GM19395 (cell line): ENCODE measurements at regions not wholly inside any gene's neighbourhood (a gene's known extent, or its start where the extent isn't known, plus 50 kb on each side); places are given as distances from the start of the nearest gene placed in this dataset.
"Not testable (repeated sequence)": the region's sequence is repeated elsewhere in the genome, so short reads cannot be mapped to it uniquely, and the experiment has no call there.

Source experiments
- ATAC-seq: cut with Tn5 transposase; IDR thresholded peaks from one replicate; pipeline ENCODE4 v1.9.1; 2021; ENCODE audit warnings: mild to moderate bottlenecking, moderate library complexity; ENCODE audit not compliant: unreplicated experiment

- no peak for ATAC-seq
These were observed 420.5 kb upstream of the KLF12 start for GRCh38 chr13:74554569-74555275.

GRCh38 chr13:74550039-74550438, 415.8 kb upstream of the KLF12 start:
- no peak for ATAC-seq

GRCh38 chr13:74536649-74537048, 402.4 kb upstream of the KLF12 start:
- ATAC-seq = not testable (repeated sequence)

- no peak for ATAC-seq
These were observed 399.0 kb upstream of the KLF12 start for GRCh38 chr13:74533226-74533625.

- ATAC-seq = no peak
These were observed 395.8 kb upstream of the KLF12 start for GRCh38 chr13:74530011-74530410.

GRCh38 chr13:74528734-74529513, 394.7 kb upstream of the KLF12 start:
- no peak for ATAC-seq

GRCh38 chr13:74523057-74523456, 388.9 kb upstream of the KLF12 start:
- ATAC-seq = no peak

DNA sequence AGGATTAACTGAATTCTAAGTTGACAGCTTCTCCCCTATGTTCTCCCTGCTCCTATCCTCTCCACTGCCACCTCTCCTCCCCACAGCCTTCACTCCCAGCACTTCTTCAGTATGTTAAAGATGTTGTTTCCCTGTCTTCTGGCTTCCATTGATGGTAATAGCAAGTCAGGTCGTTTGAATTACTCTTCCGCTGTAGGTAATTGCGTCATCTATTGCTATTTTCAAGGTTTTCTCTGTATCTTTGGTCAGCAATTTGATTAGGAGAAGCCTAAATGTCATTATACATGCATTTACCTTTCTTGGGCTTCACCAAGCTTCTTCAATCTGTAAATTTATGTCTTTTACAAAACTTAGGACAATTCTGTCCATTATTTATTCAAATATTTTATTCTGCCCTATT, 377.3 kb upstream of the KLF12 start:
- no peak for ATAC-seq

DNA sequence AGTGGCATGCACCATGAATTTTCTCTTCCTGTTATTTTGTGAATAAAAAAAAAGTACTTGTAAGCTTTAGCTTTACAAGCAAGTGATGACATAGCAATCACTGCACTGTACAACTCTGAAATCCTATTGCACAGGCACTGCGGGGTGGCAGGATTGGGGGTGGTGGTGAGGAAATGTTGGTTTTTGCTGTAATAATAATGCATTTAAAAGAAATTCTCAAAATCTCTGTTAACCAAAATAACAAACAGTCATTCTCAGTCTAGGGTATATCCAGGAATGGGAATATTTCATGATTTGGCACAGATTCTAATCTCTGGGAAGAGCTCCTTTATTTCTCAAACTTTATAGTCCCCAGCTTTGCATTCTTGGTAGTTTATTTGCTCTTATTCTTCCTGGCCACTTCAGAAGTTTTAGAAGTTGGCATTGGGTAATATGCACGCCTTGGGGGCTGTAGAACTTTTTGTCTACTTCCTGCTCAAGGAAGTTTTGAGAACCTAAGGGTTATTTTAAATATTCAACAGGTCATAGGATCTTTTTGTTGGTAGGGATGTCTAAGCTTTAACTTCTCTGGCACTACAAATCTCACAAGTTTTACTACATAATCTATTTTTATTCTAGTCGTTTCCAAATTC, 353.0 kb upstream of the KLF12 start:
- no peak for ATAC-seq

DNA sequence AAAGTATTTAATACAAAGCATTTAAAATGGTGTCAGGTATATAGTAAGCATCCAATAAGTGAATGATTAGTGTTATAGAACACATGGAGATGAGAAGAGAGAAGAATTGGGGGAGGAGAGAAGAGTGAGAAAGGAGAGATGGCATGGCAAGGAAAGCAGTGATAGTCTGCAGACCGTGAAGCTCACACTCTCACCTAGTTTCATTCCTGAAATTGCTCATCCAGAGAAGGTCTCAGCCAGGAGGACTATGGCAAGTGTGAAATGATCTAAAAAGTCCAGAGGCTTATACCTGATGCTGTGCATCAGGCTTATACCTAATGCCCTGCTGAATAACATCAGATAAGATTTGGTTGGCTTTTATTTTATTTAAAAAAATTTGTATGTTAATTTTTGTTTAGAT, 351.6 kb upstream of the KLF12 start:
- no peak for ATAC-seq

DNA sequence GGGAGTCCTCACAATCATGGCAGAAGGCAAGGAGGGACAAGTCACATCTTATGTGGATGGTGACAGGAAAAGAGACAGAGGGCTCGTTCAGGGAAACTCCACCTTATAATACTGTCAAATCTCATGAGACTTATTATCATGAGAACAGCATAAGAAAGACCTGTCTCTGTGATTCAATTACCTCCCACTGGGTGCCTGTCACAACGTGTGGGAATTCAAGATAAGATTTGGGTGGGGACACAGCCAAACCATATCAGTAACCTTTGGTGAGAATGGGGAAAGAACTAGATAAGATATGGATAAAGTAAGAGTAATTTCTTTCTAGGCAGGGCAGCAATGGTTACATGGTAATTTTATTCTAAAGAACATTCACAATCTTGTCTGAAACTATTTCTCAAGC, 344.9 kb upstream of the KLF12 start:
- ATAC-seq = no peak

DNA sequence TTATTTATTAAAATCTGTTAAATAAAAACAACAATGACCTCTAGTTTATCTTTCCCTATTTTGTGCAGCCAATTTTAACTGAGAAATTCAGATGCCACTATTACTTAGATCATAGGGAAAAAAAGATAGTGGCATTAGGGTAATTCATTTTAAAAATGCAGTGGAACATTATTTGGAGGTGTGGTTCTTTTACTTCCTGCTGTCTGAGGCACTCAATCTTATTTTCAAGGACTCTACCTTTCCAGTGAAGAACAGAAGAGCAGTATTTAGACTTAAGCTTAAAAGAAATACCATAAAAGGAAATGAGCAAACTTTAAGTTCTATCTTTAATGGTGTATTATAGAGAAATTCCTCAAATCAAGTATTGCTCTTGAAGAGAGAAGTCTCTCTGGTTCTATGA, 342.6 kb upstream of the KLF12 start:
- no peak for ATAC-seq

DNA sequence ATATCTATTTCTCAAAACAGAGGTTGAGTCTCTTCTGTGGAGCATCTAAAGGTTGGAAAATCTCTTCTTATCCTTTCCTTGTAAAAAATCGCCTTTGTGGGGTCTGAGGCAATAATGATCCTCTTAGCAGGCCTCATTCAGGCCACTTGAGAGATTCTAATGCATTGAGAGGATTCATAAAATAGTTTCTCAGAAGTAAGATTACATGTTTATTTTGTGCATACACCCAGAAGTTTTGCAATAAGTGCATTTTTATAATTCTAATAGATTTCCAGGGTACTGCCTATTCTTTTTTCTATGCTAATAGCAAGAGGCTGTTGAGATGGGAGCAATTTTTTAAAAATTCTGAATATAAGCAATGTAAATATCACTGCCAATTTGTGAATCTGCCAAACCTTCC, 342.2 kb upstream of the KLF12 start:
- ATAC-seq = no peak

- no peak for ATAC-seq
These were observed 332.7 kb upstream of the KLF12 start for GRCh38 chr13:74466864-74467263.

GRCh38 chr13:74466020-74466419, 331.8 kb upstream of the KLF12 start:
- no peak for ATAC-seq

- ATAC-seq = no peak
These were observed 331.1 kb upstream of the KLF12 start for GRCh38 chr13:74465271-74465670.

- no peak for ATAC-seq
These were observed 330.5 kb upstream of the KLF12 start for GRCh38 chr13:74464670-74465069.

GRCh38 chr13:74461011-74461410, 326.8 kb upstream of the KLF12 start:
- ATAC-seq = no peak

- ATAC-seq = no peak
These were observed 318.7 kb upstream of the KLF12 start for GRCh38 chr13:74452881-74453280.

GRCh38 chr13:74452176-74452575, 318.0 kb upstream of the KLF12 start:
- ATAC-seq = no peak

DNA sequence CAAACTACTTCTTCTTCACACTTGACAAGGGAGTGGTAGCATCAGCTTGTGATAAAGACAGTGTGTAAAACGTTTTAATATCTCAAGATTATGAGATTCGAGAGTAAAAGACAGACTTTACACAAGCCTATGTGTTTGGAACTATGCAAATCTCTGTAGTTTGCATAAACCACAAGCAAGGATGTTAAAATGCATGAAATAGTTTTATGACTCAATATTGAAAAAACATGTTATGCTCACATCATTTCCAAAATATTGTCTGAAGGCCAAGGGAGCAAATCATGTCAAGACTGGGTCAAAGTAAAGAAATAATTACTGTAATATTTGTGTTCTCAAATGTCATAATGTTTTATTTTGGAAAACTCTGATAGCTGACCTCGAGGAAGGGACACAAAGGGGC, 316.8 kb upstream of the KLF12 start:
- no peak for ATAC-seq

DNA sequence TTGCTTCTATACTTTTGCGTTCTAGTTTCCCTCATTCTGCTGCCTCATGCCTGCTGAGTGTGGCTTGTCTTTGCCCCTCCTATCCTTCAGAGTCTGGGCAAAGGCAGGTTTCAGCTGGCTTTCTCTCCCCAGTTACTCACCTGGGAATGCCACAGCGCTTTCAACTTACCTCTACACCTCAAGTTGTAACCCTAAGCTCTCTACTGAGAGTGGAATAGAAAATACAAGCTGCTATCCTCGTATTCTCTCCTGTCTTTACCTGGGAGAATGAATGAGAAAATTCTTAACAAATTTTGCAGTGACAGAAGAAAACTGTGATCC, 316.3 kb upstream of the KLF12 start:
- ATAC-seq = no peak
